B cell (primary cell): ENCODE measurements at regions not wholly inside any gene's neighbourhood (a gene's known extent, or its start where the extent isn't known, plus 50 kb on each side); places are given as distances from the start of the nearest gene placed in this dataset.

Experiments
- ATAC-seq: fragments of 200-7000 bp; cut with Tn5 transposase; one replicate; pipeline ENCODE4 v1.10.0; 2021; ENCODE audit warnings: low read depth, mild to moderate bottlenecking, moderate number of reproducible peaks, moderate library complexity
- CTCF ChIA-PET: fragments of 350-600 bp; sonication (Branson Sonifier 250); formaldehyde crosslinking; loops from one replicate; lab custom pipeline; 2021; ENCODE audit warnings: antibody characterized with exemption, inconsistent platforms; lab: Charles Lee
- POLR2A ChIA-PET: fragments of 350-600 bp; sonication (Branson Sonifier 250); formaldehyde crosslinking; loops from one replicate; lab custom pipeline; 2021; ENCODE audit warnings: antibody characterized with exemption; lab: Charles Lee
- DNase-seq: peaks from one replicate; pipeline ENCODE4 v3.0.0; 2013
- H2AFZ ChIP-seq: 2 replicates; pipeline ENCODE4 v1.6.1; 2012; ENCODE audit warnings: mild to moderate bottlenecking, low read depth, low read length; ENCODE audit not compliant: insufficient read depth, poor library complexity, severe bottlenecking
- H3K27ac ChIP-seq, 2 donors: 1 replicate in 1 of 2; 2 replicates in 1 of 2; pipeline ENCODE4 v1.5.1; 2012 to 2013; ENCODE audit warnings: low read length in 2 of 2, mild to moderate bottlenecking in 2 of 2, moderate library complexity in 1 of 2
- H3K27me3 ChIP-seq, 4 experiments: fragments of 200-600 bp in 1 of 4; sonication (generic) in 1 of 4; replicated peaks in 1 of 4; 1 replicate in 2 of 4; 2 replicates in 2 of 4; pipeline versions ENCODE4 v1.6.1 to v1.7.0; 2013 to 2016; ENCODE audit warnings: low read length in 3 of 4, mild to moderate bottlenecking in 2 of 4, mixed read lengths in 1 of 4, moderate library complexity in 1 of 4; ENCODE audit not compliant: insufficient read depth in 4 of 4, control insufficient read depth in 3 of 4; ENCODE audit errors: control extremely low read depth in 1 of 4
- H3K36me3 ChIP-seq, 2 experiments: replicated peaks in 1 of 2; 1 replicate in 1 of 2; 2 replicates in 1 of 2; pipeline versions ENCODE4 v1.6.1 to v1.7.1; 2013; ENCODE audit warnings: low read length in 1 of 2; ENCODE audit not compliant: insufficient read depth in 2 of 2, control insufficient read depth in 1 of 2; ENCODE audit errors: control extremely low read depth in 1 of 2, extremely low read depth in 1 of 2
- H3K4me1 ChIP-seq, 2 donors: fragments of 200-600 bp in 1 of 2; sonication (generic) in 1 of 2; 1 replicate in 1 of 2; 2 replicates in 1 of 2; pipeline versions ENCODE4 v1.5.1 to v1.6.1; 2013 to 2017; ENCODE audit warnings: low read length in 2 of 2; ENCODE audit not compliant: control insufficient read depth in 2 of 2, insufficient read depth in 2 of 2
- H3K4me2 ChIP-seq: replicated peaks from 2 replicates; pipeline ENCODE3; 2012; ENCODE audit warnings: mild to moderate bottlenecking, low read depth, low read length; ENCODE audit not compliant: poor library complexity, severe bottlenecking
- H3K4me3 ChIP-seq, 5 experiments: fragments of 200-600 bp in 1 of 5; sonication (generic) in 1 of 5; 1 replicate in 3 of 5; 2 replicates in 2 of 5; pipeline versions ENCODE4 v1.5.1 to v1.7.0; 2011 to 2016; ENCODE audit warnings: low read length in 4 of 5, mild to moderate bottlenecking in 4 of 5, low read depth in 2 of 5, control low read depth in 1 of 5, moderate library complexity in 1 of 5; ENCODE audit not compliant: insufficient read depth in 1 of 5; ENCODE audit errors: control extremely low read depth in 1 of 5, extremely low read depth in 1 of 5
- H3K79me2 ChIP-seq: fragments of 200-600 bp; sonication (generic); one replicate; pipeline ENCODE4 v1.6.0; 2016; ENCODE audit warnings: low read length; ENCODE audit not compliant: control insufficient read depth, insufficient read depth
- H3K9ac ChIP-seq: fragments of 200-600 bp; sonication (generic); 2 replicates; pipeline ENCODE4 v1.6.1; 2017; ENCODE audit warnings: mild to moderate bottlenecking, low read length, moderate library complexity
- H3K9me3 ChIP-seq, 3 donors: one replicate each; pipeline versions ENCODE4 v1.6.1 to v1.7.1; 2013; ENCODE audit warnings: low read length in 2 of 3; ENCODE audit not compliant: control insufficient read depth in 2 of 3, insufficient read depth in 1 of 3; ENCODE audit errors: control extremely low read depth in 1 of 3
- H4K20me1 ChIP-seq: 2 replicates; pipeline ENCODE4 v1.6.0; 2012; ENCODE audit warnings: mild to moderate bottlenecking, low read length; ENCODE audit not compliant: insufficient read depth, control insufficient read depth, poor library complexity, severe bottlenecking
- H3K27ac Mint-ChIP-seq: one replicate; pipeline ENCODE4 v1.8.0; 2021; ENCODE audit warnings: mixed read lengths
- H3K27me3 Mint-ChIP-seq: one replicate; pipeline ENCODE4 v1.8.0; 2021; ENCODE audit warnings: mixed read lengths
- H3K4me1 Mint-ChIP-seq: one replicate; pipeline ENCODE4 v1.8.0; 2021; ENCODE audit warnings: mixed read lengths
- H3K4me3 Mint-ChIP-seq: one replicate; pipeline ENCODE4 v1.8.0; 2021; ENCODE audit warnings: mixed read lengths
- H3K9me3 Mint-ChIP-seq: one replicate; pipeline ENCODE4 v1.8.0; 2022; ENCODE audit warnings: mixed read lengths; ENCODE audit not compliant: insufficient read depth
- CTCF ChIP-seq: fragments of 200-600 bp; IDR thresholded peaks from one replicate; pipeline ENCODE4 v1.8.0; 2022; ENCODE audit warnings: antibody characterized with exemption, mild to moderate bottlenecking
- EZH2 ChIP-seq: IDR thresholded peaks from 2 replicates; pipeline ENCODE4 v1.6.1; 2012; ENCODE audit warnings: borderline replicate concordance, low read depth, mild to moderate bottlenecking, moderate library complexity, low read length; ENCODE audit not compliant: insufficient read depth, poor library complexity, severe bottlenecking
- whole genome bisulfite sequencing: methylation state at CpG from one replicate; pipeline ENCODE4 v1.1.5; 2013; ENCODE audit warnings: missing lambda C conversion rate; ENCODE audit not compliant: insufficient coverage; 5-methylcytosine and 5-hydroxymethylcytosine counted together
- intact Hi-C: fragments of 100-400 bp; cut with micrococcal nuclease; formaldehyde crosslinking; loops from one replicate; pipeline ENCODE4 v1.10.0; 2022

DNA sequence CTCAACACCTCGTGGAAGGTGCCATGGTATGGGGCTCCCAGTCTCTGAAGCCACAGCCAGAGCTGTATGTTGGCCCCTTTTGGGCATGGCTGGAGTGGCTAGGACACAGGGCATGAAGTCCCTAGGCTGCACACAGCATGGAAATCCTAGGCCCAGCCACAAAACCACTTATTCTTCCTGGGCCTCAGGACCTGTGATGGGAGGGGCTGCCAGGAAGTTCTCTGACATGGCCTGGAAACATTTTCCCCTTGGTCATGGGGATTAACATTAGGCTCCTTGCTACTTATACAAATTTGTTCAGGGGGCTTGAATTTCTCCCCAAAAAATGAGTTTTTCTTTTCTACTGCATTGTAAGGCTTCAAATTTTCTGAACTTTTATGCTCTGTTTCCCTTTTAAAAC is 2091.2 kb upstream of the ACO1 start:
- TF ChIP-seq CTCF, result no peak
- TF ChIP-seq EZH2, result no peak
- POLR2A ChIA-PET, result no interaction called here
- CTCF ChIA-PET, result no interaction called here
- Histone ChIP-seq H3K4me3 (no peak overlapping the region), H3K4me2 (no peak overlapping the region), H3K9me3 (no peaks in the 10 kb centered on the region), H3K27ac (no peak overlapping the region), H3K27me3 (no peaks in the 10 kb centered on the region), H3K36me3 (no peaks in the 10 kb centered on the region), H3K9ac (no peak overlapping the region), H2AFZ (no peak overlapping the region), H3K4me1 (no peaks in the 10 kb centered on the region), H4K20me1 (no peaks in the 10 kb centered on the region), H3K79me2 (no peaks in the 10 kb centered on the region)
- ATAC-seq, result no peak
- no peak for DNase-seq
- intact Hi-C loops, result no loop called here
- H3K4me3 Mint-ChIP-seq, result no peak overlapping the region
- H3K9me3 Mint-ChIP-seq, result peaks cover 2% of the 10 kb centered on the region
- H3K27me3 Mint-ChIP-seq, result no peaks in the 10 kb centered on the region
- H3K27ac Mint-ChIP-seq, result no peak overlapping the region
- no CpG with 5 or more reads among the region's 1 CpG for WGBS
- no peaks in the 10 kb centered on the region for H3K4me1 Mint-ChIP-seq

GRCh38 chr9:30299126-30299780 is 2085.2 kb upstream of the ACO1 start:
- TF ChIP-seq CTCF (no peak), EZH2 (no peak)
- Histone ChIP-seq H3K4me3 (no peak overlapping the region), H3K79me2 (no peaks in the 10 kb centered on the region), H4K20me1 (no peaks in the 10 kb centered on the region), H3K36me3 (no peaks in the 10 kb centered on the region), H3K9ac (no peak overlapping the region), H3K9me3 (peaks cover 0 to 12% (median 0%) of the 10 kb centered on the region in 3 donors), H2AFZ (no peak overlapping the region), H3K4me1 (no peaks in the 10 kb centered on the region), H3K27ac (no peak overlapping the region), H3K4me2 (no peak overlapping the region), H3K27me3 (no peaks in the 10 kb centered on the region)
- Mint-ChIP-seq H3K4me1 (no peaks in the 10 kb centered on the region), H3K9me3 (peaks cover 2% of the 10 kb centered on the region), H3K27me3 (no peaks in the 10 kb centered on the region), H3K4me3 (no peak overlapping the region), H3K27ac (no peak overlapping the region)
- intact Hi-C loops, result no loop called here
- ATAC-seq, result no peak
- 94% methylated on average over 24 of the region's 25 CpGs for WGBS
- ChIA-PET POLR2A (no interaction called here), CTCF (no interaction called here)
- no peak for DNase-seq
